HAP-1 (cell line): ENCODE measurements at regions not wholly inside any gene's neighbourhood (a gene's known extent, or its start where the extent isn't known, plus 50 kb on each side); places are given as distances from the start of the nearest gene placed in this dataset.
"Not testable (repeated sequence)": the region's sequence is repeated elsewhere in the genome, so short reads cannot be mapped to it uniquely, and the experiment has no call there.

ENCODE experiments used
- DNase-seq, 2 experiments: peaks; one replicate each; pipeline ENCODE4 v3.0.0-alpha.2; 2016 to 2020; ENCODE audit warnings: low spot score in 2 of 2
- H3K27me3 ChIP-seq: fragments of 250-450 bp; sonication (Bioruptor Pico); 2 replicates; pipeline ENCODE4 v1.5.1; 2020; ENCODE audit warnings: low read depth, mild to moderate bottlenecking, moderate library complexity
- H3K36me3 ChIP-seq: fragments of 250-450 bp; sonication (Bioruptor Pico); replicated peaks from 2 replicates; pipeline ENCODE4 v1.5.1; 2020; ENCODE audit warnings: mild to moderate bottlenecking
- H3K4me1 ChIP-seq: fragments of 250-450 bp; sonication (Bioruptor Pico); 2 replicates; pipeline ENCODE4 v1.5.1; 2020; ENCODE audit warnings: mild to moderate bottlenecking
- H3K4me3 ChIP-seq: fragments of 250-450 bp; sonication (Bioruptor Pico); 2 replicates; pipeline ENCODE4 v1.5.1; 2020; ENCODE audit warnings: mild to moderate bottlenecking, moderate library complexity
- H3K9me3 ChIP-seq: fragments of 250-450 bp; sonication (Bioruptor Pico); 2 replicates; pipeline ENCODE4 v1.5.1; 2020; ENCODE audit warnings: mild to moderate bottlenecking, moderate library complexity
- in situ Hi-C: fragments of 300-500 bp; cut with MboI; formaldehyde crosslinking; loops from 3 replicates; pipeline ENCODE4 v1.14.3; 2020; ENCODE audit warnings: low sequenced_read_pairs, inconsistent platforms, mixed read lengths

DNA sequence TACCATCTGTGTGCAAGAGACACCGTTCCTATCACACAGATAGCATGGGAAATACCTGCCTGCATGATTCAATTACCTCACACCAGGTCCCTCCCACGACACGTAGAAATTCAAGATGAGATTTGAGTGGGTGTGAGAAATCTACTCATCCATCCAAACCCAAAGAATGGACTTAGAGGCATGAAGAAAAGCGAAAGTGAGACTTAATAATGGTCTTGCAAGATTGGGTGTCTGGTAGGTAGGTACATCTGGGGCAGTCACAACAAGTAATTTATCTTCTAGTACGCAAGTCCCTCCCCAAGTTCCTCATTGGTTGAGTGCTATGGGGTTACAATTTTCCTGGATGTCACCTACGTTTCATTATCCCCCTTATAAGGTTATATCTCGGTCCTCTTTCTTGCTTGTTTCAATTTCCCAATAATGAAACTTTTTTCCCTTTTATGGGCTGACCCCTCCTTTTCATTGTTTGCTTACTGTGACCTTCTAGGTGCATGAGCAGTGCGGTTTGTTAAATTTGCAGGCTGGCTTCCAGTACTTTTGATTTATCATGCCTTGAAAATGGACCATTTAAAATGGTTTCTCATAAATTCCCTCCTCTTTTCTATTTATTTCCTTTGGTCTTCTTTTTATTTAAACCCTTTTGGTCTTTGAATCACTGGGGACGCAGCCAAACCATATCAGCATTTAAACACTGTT lies 63.1 kb upstream of the ZNF658 start:
- H3K9me3 ChIP-seq, DNase-seq, H3K4me3 ChIP-seq, H3K4me1 ChIP-seq, H3K36me3 ChIP-seq, in situ Hi-C loops, H3K27me3 ChIP-seq: not testable (repeated sequence)
